Activated T-cell treated with anti-CD3 and anti-CD28 coated beads for 48 hours (primary cell): ENCODE measurements at regions not wholly inside any gene's neighbourhood (a gene's known extent, or its start where the extent isn't known, plus 50 kb on each side); places are given as distances from the start of the nearest gene placed in this dataset.
"Not testable (repeated sequence)": the region's sequence is repeated elsewhere in the genome, so short reads cannot be mapped to it uniquely, and the experiment has no call there.

Experiments used
- DNase-seq: peaks from one replicate; pipeline ENCODE4 v3.0.0-alpha.2; 2020; ENCODE audit warnings: low read depth

GRCh38 chr6:3672339-3672738 lies 79.2 kb downstream of the PXDC1 start:
- not testable (repeated sequence) for DNase-seq

- no peak for DNase-seq
These were observed 80.1 kb downstream of the PXDC1 start for GRCh38 chr6:3671382-3671781.

GRCh38 chr6:3670356-3670755 lies 81.2 kb downstream of the PXDC1 start:
- no peak for DNase-seq

- no peak for DNase-seq
These were observed 81.6 kb downstream of the PXDC1 start for GRCh38 chr6:3669916-3670315.

- no peak for DNase-seq
These were observed 85.9 kb downstream of the PXDC1 start for GRCh38 chr6:3665608-3666007.

GRCh38 chr6:3664625-3665041 lies 86.9 kb downstream of the PXDC1 start:
- no peak for DNase-seq

GRCh38 chr6:3663811-3664210 lies 87.7 kb downstream of the PXDC1 start:
- DNase-seq = no peak

GRCh38 chr6:3663081-3663480 lies 88.4 kb downstream of the PXDC1 start:
- no peak for DNase-seq

- DNase-seq = no peak
These were observed 90.1 kb downstream of the PXDC1 start for GRCh38 chr6:3661390-3661789.

- no peak for DNase-seq
These were observed 91.0 kb downstream of the PXDC1 start for GRCh38 chr6:3660473-3660872.

GRCh38 chr6:3659748-3660147 lies 91.8 kb downstream of the PXDC1 start:
- no peak for DNase-seq

- DNase-seq = no peak
These were observed 95.4 kb downstream of the PXDC1 start for GRCh38 chr6:3656076-3656475.

- DNase-seq = no peak
These were observed 96.6 kb downstream of the PXDC1 start for GRCh38 chr6:3654898-3655297.

GRCh38 chr6:3654436-3654835 lies 97.1 kb downstream of the PXDC1 start:
- DNase-seq = no peak

GRCh38 chr6:3653528-3654070 lies 97.9 kb downstream of the PXDC1 start:
- no peak for DNase-seq

GRCh38 chr6:3651698-3652229 lies 99.7 kb downstream of the PXDC1 start:
- DNase-seq = no peak

GRCh38 chr6:3650959-3651697 lies 100.4 kb downstream of the PXDC1 start:
- no peak for DNase-seq

- no peak for DNase-seq
These were observed 101.2 kb downstream of the PXDC1 start for GRCh38 chr6:3650076-3650958.

- DNase-seq = no peak
These were observed 102.8 kb downstream of the PXDC1 start for GRCh38 chr6:3648724-3649123.

- no peak for DNase-seq
These were observed 104.7 kb downstream of the PXDC1 start for GRCh38 chr6:3646616-3647362.

- no peak for DNase-seq
These were observed 106.8 kb downstream of the PXDC1 start for GRCh38 chr6:3644739-3645012.
